ENCODE measurements at regions not wholly inside any gene's neighbourhood (a gene's known extent, or its start where the extent isn't known, plus 50 kb on each side); places are given as distances from the start of the nearest gene placed in this dataset.

DNA sequence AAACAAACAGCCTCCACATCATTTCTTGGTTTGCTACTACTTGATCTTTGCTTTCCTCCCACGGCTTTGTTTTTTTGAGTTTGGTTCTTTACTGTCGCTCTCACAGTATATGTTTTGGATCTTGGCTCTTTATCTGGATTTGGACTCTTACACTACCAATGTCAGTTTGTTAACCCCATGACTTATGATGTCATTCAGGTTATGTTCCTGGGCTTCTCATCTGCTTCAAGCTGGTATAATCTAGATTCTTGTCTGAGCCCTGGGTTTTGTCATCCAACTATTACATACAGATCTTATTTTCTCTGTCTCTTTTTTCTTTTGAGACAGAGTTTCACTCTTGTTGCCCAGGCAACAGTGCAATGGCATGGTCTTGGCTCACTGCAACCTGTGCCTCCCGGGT, 482.9 kb upstream of the TEX13C start:
- ChIA-PET CTCF (ENCODE audit: low intra/inter-chr PET ratio) (no interaction called here), POLR2A (no interaction called here)
- no peaks in the 10 kb centered on the region for H3K36me3 ChIP-seq (ENCODE audit: control insufficient read depth, insufficient read depth, low read length)
- H4K20me1 ChIP-seq (replicated peaks; ENCODE audit: control insufficient read depth, insufficient read depth, low read length): no peaks in the 10 kb centered on the region
- no peak overlapping the region for H3K4me2 ChIP-seq (ENCODE audit: insufficient read depth, low read length)
- no peaks in the 10 kb centered on the region for H3K9me3 ChIP-seq (replicated peaks; ENCODE audit: control insufficient read depth, insufficient read depth, low read depth, low read length)
- DNase-seq (ENCODE audit: extremely low read depth in 1 of 4, low spot score in 3 of 4): no peak
- intact Hi-C loops (cut with micrococcal nuclease) (no loop called here), in situ Hi-C loops (cut with MboI) (no loop called here)
- no peaks in the 10 kb centered on the region for H3K79me2 ChIP-seq (ENCODE audit: control insufficient read depth, insufficient read depth, low read length)
- ATAC-seq: no peak
- H3K4me1 ChIP-seq (replicated peaks in 1 of 2; ENCODE audit: control insufficient read depth in 2 of 2, insufficient read depth in 2 of 2, low read length in 2 of 2): no peaks in the 10 kb centered on the region
- H3K9ac ChIP-seq (ENCODE audit: insufficient read depth in 1 of 2, low read depth in 2 of 2, low read length in 2 of 2): no peak overlapping the region
- TF ChIP-seq RFX1 (IDR thresholded peaks at IDR 0.05): peak; percentile 26
- peak; percentile 45 for TF ChIP-seq REST (IDR thresholded peaks at IDR 0.05; ENCODE audit: borderline replicate concordance)
- TF ChIP-seq REST (CRISPR knock-in tag; IDR thresholded peaks at IDR 0.05; ENCODE audit: low read depth): no peak
- no peak for TF ChIP-seq NELFE (IDR thresholded peaks at IDR 0.05; ENCODE audit: insufficient read depth, insufficient read length)
- TF ChIP-seq ATF3 (IDR thresholded peaks at IDR 0.05): peak; percentile 17; the same call in 1 of the 2 replicates
- no peak for TF ChIP-seq ATF3 (CRISPR knock-in tag; conservative IDR thresholded peaks at IDR 0.05)
- no peak for TF ChIP-seq ZFX (CRISPR knock-in tag; IDR thresholded peaks at IDR 0.05)
- 0 out of 2 replicates have a peak, but pooled peaks have one; percentile 12 for TF ChIP-seq ATF7 (IDR thresholded peaks at IDR 0.05)
- no peak for TF ChIP-seq MITF (IDR thresholded peaks at IDR 0.05)
- no peak for TF ChIP-seq JUND (IDR thresholded peaks at IDR 0.05; ENCODE audit: borderline replicate concordance, low read depth, low read length)
- TF ChIP-seq JUND (tag; IDR thresholded peaks at IDR 0.05; ENCODE audit: borderline replicate concordance, low read depth, low read length): no peak
- no peak overlapping the region for H2AFZ ChIP-seq (ENCODE audit: low read depth, low read length)
- no peak for FAIRE-seq
- no peaks in the 10 kb centered on the region for H3K27me3 ChIP-seq (ENCODE audit: control insufficient read depth in 2 of 2, insufficient read depth in 2 of 2, low read length in 2 of 2)
- H3K9me1 ChIP-seq (ENCODE audit: control insufficient read depth, insufficient read depth, low read length): no peaks in the 10 kb centered on the region
- WGBS (ENCODE audit: insufficient coverage, low coverage, missing lambda C conversion rate): 25% methylated on average over 3 of the region's 3 CpGs
- no peak overlapping the region for H3K4me3 ChIP-seq
- no peak overlapping the region for H3K27ac ChIP-seq (ENCODE audit: extremely low read depth, low read depth, low read length)
- BruUV-seq (replicated peaks): no TSS peak

Measured in K562 (cell line).